Stimulated activated CD8-positive, alpha-beta memory T cell treated with anti-CD3 and anti-CD28 coated beads, Interleukin-15, amount 100 ng/mL, for 48 hours (primary cell): ENCODE measurements at regions not wholly inside any gene's neighbourhood (a gene's known extent, or its start where the extent isn't known, plus 50 kb on each side); places are given as distances from the start of the nearest gene placed in this dataset.

Experiments
- DNase-seq, 2 donors: peaks; one replicate each; pipeline ENCODE4 v3.0.0-alpha.2; 2020; ENCODE audit warnings: low read depth in 2 of 2

DNA sequence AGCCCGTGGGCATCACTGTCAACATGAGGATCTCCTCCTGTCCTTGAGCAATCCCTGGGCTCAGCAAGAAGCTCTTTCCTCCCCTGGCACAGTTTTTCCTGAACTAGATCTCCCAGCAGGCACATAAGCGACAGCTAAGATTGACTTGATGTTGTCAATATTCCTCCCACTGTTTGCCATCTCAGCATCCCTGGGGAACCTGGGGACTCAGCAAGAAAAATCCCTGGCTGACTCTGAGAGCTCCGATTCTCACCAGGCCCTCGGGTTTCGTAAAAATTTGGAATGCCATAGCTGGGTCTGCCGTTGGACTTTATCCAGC lies 687.2 kb downstream of the MATN1 start:
- no peak for DNase-seq

DNA sequence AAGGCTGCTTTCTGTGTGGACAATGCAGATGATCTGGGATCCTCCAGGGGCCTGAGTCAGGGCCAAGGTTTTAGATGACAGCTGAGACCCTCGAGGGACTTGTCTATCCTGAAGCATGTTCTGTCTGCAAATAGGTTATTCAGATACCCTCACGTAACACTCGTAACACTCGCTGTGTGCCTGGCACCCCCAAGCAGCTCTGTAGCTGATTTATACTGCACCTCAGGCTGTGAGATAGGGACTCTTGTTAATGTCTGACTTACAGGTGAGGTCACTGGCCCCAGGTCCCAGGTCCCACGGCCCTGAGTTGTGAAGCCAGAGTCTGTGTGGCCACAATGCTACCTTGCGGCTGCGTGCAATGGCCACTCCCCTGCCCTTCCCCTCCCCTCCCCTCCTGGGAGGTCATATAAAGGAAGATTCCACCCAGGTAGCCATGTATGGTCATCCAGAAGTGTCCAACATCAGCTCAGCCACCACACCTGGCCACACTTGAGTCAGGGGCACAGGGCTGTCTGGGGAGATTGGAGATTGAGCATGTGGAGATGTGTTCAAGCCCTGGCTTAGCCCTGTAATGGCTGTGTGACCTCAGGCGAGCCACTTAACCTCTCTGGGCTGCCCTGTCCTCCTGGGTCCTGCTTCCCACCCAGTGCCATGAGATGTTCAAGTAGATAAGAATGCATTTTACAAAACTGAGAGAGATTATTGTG lies 687.7 kb downstream of the MATN1 start:
- no peak for DNase-seq

DNA sequence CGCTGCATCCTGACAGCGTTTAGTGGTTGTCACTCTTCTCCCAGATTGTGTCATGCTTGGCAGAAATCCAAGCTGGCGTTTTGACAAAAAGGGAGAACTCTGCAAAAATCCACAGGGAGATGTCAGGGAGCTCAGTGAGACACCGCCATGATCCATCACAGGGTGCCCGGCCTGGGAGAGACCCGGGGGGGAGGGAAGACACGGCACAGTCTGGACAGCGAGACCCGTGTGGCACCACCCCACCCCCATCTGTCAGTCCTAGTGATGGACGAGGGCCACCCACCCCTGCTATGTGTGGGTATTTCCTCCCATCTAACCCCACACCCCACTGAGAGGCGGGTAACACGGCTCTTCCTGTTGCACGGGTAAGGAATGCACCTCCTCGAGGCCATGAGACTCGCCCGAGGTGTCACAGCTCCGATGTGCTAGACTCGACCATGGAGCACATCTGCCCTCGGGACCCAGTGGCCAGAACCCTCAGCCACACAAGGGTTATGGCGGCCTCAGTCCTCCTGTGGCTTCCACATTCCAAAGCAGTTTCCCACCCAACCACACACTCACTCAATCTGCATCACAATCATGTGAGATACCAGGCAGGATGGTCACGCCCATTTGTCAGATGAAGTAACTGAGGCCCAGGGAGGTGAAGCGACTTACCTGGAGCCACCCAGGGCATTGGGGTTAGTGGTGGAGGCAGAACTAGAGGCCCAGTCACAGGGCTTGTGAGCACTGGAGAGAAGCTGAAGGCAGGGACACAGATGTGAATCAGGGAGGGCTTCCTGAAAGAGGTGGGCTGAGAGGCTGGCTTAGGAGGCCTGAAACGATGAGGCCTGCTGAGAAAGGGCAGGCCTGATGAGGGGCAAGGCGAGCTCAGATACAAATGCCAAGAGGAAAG lies 688.5 kb downstream of the MATN1 start:
- no peak for DNase-seq

- no peak for DNase-seq
These were observed 689.2 kb downstream of the MATN1 start for GRCh38 chr1:30034105-30034626.

GRCh38 chr1:30033256-30034104 lies 689.9 kb downstream of the MATN1 start:
- no peak for DNase-seq

GRCh38 chr1:30032302-30032701 lies 691.1 kb downstream of the MATN1 start:
- no peak for DNase-seq

DNA sequence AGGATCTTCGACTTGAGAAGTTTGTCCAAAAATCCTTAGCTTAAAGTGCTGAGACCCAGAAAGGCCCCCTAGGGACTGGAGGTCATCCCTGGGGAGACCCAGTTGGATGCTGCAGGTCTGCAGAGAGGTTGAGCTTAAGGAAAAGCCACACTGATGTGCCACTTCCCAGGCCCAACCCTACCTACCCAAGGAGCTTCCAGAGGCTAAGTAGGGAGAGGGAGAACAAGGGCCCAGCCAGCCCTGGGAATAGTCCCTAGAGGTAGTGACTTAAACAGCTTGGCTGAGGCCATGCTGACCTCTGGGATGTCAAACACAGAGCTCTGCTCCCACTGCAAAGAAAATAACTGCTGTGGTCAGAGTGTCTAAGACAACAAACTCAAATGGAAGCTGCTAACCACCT lies 693.7 kb downstream of the MATN1 start:
- DNase-seq: no peak

- no peak for DNase-seq
These were observed 694.4 kb downstream of the MATN1 start for GRCh38 chr1:30028939-30029338.

GRCh38 chr1:30028283-30028682 lies 695.1 kb downstream of the MATN1 start:
- DNase-seq: no peak

- no peak for DNase-seq
These were observed 696.1 kb downstream of the MATN1 start for GRCh38 chr1:30027247-30027646.

DNA sequence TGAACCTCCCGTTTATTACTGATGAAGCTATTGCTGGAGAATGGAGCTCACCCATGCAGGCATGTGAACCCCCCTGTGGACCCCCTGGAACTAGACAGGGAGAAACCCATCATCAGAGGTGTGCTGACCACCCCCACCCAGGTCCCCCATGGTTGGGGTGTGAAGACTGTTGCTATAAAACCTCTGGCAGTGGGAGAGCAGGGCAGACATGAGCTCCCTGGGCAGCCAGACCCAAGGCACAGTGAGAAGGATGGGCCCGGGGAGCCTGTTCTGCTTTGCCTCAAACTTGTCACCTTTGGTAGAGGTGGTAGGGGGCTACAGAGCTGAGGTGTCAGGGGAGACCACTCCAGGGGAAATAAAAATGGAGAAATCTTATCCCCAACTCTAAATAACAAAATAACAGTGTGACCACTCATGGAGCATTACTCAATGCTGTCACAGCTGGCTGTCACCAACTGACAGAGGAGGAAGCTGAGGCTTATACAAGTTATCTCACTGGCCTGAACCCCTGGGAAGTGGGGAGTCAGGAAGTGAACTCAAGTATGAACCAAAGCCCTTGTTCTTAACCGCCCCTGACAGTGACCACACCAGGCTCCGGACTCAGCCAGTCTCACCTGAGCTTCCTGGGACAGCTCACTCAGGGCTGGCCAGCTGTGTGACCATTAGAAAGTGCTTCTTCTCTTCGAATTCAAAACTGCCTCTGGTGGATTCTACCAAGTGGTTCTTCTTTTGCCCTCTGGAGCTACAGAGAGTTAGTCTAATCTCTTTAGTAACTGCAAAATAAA lies 698.8 kb downstream of the MATN1 start:
- no peak for DNase-seq

- DNase-seq: no peak
These were observed 699.9 kb downstream of the MATN1 start for GRCh38 chr1:30023339-30024022.

GRCh38 chr1:30014031-30014430 lies 709.4 kb downstream of the MATN1 start:
- DNase-seq: no peak

GRCh38 chr1:30012455-30013440 lies 710.6 kb downstream of the MATN1 start:
- DNase-seq: no peak

- DNase-seq: no peak
These were observed 711.4 kb downstream of the MATN1 start for GRCh38 chr1:30011970-30012369.

DNA sequence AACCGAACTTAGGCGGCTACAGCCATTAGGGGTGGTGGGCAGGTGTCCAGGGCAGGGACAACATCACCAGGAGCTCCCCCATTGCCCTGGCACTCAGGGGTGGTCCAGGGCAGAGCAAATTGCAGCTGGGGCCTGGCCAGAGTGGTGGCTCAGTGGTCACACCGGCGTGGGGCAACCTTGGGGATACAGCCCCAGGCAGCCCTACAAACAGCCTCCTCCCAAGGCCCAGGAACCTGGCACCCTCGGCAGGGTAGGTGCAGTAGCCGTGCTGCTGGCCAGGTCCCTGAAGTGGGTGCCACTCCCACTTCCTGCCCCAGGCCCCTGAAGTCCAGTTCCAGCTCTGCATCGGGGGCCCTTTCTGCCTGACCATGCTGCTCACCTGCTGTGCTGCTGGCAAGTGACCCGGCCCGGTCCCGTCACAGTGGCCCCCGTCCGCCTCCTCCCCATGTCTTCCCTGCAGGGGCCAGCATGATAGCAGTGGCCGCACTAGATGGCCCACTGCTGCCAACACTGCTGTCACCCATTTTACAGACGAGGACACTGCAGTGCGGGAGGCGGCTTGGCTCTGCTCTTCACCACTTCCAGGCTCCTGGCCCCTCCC lies 712.8 kb downstream of the MATN1 start:
- no peak for DNase-seq

GRCh38 chr1:30009720-30010119 lies 713.7 kb downstream of the MATN1 start:
- no peak for DNase-seq

DNA sequence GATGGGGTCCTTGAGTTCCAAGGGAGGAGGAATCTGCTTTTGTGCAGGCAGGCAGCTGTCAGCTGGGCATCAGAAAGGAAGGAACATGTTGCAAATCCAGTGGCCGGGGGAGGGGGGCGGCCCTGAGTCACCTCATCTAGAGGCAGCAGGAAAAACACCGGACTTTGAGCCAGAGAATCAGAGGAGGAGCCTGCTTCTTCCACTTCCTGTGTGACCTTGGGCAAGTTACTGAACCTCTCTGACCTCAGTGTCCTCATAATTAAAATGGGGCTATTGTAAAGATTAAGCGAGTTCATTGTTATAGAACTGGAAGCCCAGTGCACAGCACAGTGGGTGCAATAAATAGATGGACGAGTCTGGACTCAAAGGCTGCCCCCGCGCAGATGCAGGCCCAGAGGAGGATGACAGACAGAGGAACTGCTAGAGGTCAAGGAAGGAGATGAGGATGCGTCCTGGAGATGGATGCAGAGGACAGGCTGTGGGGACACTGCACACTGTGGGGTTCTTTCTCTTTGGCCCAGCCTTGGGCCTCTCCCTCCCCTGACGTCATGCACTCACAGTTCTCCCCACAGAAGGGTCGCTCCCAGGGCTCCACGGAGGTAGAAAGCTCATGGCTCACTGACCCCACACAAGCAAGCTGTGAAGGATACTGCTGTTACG lies 714.3 kb downstream of the MATN1 start:
- no peak for DNase-seq
